ENCODE measurements at regions not wholly inside any gene's neighbourhood (a gene's known extent, or its start where the extent isn't known, plus 50 kb on each side); places are given as distances from the start of the nearest gene placed in this dataset.

DNA sequence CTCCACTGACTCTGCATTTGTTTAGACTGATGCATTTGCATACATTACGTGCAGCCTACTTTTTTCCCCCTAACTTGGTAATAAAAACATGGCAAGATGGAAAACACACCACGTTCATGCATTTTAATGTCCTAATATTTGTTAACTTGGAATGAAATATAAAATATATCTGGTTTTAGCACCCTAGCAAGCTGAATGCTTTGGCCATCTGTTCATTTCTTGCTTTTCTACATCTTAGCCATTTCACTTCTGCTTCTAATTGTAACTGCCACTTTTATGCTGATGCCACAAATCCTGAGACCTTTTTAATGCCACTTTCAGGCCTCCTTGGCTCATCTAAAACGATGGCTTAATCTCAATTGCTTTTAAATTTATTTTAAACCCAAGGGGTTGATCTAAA lies 177.7 kb upstream of the RASSF8 start:
- DNase-seq (ENCODE audit: insufficient read length, low spot score) (no peak), FAIRE-seq (no peak)
- TF ChIP-seq, protein P1, sequence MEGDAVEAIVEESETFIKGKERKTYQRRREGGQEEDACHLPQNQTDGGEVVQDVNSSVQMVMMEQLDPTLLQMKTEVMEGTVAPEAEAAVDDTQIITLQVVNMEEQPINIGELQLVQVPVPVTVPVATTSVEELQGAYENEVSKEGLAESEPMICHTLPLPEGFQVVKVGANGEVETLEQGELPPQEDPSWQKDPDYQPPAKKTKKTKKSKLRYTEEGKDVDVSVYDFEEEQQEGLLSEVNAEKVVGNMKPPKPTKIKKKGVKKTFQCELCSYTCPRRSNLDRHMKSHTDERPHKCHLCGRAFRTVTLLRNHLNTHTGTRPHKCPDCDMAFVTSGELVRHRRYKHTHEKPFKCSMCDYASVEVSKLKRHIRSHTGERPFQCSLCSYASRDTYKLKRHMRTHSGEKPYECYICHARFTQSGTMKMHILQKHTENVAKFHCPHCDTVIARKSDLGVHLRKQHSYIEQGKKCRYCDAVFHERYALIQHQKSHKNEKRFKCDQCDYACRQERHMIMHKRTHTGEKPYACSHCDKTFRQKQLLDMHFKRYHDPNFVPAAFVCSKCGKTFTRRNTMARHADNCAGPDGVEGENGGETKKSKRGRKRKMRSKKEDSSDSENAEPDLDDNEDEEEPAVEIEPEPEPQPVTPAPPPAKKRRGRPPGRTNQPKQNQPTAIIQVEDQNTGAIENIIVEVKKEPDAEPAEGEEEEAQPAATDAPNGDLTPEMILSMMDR (IDR thresholded peaks at IDR 0.05; ENCODE audit: insufficient read depth, missing control alignments): no peak

DNA sequence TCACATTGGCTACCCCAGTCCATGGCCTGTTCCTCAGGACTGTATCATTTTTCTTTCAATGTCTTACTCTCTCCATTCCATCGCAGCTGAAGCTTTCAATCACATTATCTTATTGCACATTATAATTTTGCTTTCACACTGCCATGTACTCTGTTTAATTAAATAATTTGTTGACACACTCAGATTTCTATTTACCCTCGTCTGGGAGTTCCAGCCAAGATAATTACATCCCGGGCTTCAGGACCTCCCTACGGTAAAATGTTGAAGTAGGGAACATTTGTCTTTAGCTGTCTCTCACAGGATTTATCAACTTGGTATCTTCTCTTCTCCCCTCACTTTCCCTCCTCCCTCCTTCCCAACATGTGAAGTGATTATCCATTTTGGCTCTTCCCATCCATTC lies 177.2 kb upstream of the RASSF8 start:
- FAIRE-seq: no peak
- TF ChIP-seq, protein P1 (IDR thresholded peaks at IDR 0.05; ENCODE audit: insufficient read depth, missing control alignments): no peak
- DNase-seq (ENCODE audit: insufficient read length, low spot score): no peak

DNA sequence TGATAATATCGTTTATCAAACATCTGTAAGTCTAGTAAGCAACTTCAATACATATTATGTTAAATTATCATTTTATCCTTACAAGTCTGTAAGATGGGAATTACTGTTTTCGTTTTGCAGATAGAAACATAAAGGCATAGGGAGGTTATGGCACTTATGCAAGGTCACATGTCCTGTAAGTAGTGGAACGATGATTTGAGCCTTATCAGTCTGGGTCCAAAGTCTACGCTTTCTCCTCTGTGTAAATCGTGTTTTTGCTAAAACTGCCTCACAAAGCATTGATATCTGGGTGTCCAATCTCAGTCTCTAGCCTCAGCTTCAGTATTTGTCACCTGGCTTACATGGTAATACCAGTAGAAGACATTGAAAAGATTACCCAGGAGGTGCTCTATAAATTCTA lies 174.9 kb upstream of the RASSF8 start:
- TF ChIP-seq, protein P1 (IDR thresholded peaks at IDR 0.05; ENCODE audit: insufficient read depth, missing control alignments): no peak
- no peak for DNase-seq (ENCODE audit: insufficient read length, low spot score)
- FAIRE-seq: no peak

DNA sequence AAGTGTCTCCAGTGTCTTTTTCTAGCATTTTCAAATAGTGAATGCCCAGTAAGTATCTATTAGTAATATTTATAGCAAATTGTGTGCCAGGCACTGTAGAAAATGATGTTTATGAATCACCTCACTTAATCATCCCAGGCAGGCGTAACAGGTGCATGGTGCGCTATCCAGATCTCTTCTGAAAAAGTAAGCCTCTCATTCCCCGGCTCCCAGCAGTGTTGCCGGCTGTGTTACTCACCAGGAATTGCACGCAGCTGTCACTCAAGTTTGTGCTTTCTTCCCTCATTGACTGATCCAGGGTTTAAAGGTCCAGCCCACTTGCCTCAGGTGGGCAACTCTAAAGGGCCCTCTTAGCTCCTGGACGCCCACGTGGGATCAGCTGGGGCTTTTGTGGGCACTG lies 173.8 kb upstream of the RASSF8 start:
- TF ChIP-seq, protein P1 (IDR thresholded peaks at IDR 0.05; ENCODE audit: insufficient read depth, missing control alignments): no peak
- DNase-seq (ENCODE audit: insufficient read length, low spot score): no peak
- FAIRE-seq: no peak

DNA sequence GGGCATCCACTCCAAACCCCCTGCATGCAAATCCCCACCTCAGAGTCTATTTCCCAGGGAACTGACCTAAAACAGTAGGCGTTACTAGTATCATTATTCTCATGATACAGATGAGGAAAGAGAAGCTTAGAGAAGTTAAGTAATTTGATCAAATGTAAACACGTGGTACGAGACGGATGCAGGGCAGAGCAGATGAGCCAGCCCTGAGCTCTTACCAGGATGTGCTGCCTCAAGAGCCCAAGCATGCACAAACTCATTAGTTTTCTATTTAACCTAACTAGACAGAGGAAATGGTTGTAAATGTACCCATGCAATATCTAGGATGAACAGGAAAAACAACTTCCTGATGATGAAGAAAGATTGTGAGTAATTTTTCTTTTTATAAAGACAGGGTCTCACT lies 173.3 kb upstream of the RASSF8 start:
- no peak for DNase-seq (ENCODE audit: insufficient read length, low spot score)
- no peak for FAIRE-seq
- TF ChIP-seq, protein P1 (IDR thresholded peaks at IDR 0.05; ENCODE audit: insufficient read depth, missing control alignments): no peak

DNA sequence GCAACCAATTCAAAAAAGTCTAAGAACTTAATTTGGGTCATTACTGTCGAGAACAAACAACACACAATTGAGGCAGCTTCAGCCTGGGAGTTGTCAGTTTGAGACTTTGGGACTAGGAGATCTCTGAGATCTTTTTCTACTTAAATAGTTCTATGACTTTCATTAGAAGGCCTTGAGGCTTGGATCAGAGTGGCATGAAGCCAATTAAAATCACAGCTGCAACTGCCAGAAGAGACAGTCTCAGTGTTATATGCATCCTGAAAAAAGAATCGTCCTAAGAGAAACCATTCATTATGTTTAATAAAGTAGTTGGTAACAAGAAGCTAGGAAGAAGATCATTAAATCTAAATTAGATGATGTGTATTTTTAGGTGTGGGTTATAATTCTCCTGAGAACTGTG lies 170.8 kb upstream of the RASSF8 start:
- DNase-seq (ENCODE audit: insufficient read length, low spot score): no peak
- FAIRE-seq: no peak
- TF ChIP-seq, protein P1 (IDR thresholded peaks at IDR 0.05; ENCODE audit: insufficient read depth, missing control alignments): no peak

DNA sequence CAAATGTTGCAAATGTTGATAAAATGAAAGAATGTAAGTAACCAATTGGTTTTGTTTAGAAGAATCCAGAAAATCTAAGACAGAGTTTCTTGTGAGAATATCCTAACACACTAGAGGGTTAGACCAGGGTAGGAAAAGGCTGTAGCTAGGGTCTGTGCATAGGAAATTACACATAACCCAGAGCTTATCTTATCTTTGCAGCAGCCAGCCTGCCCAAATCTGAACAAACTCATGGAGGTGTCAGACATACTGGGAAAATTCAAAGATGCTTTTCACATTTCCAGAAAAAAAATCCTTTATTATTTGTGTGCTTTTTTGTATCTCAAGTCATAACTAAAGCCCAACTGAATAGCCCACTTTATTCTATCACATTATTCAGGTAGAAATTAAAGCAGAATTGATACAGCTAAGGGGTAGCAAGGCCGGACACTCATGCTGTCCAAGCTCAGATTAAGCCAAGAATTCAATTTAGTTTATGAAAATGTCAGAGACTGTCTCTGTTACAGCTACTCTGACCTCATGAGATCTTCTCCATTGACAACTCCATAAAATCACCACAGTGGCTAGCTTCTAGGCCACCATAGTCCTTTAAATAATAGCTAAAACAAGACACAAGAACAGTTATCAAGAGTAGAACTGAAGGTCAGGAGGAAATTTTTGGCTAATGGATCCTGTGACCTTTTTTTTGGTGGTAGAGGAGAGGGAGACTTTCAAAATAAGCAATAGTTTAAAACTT lies 169.6 kb upstream of the RASSF8 start:
- FAIRE-seq (no peak), DNase-seq (ENCODE audit: insufficient read length, low spot score) (no peak)
- TF ChIP-seq, protein P1 (IDR thresholded peaks at IDR 0.05; ENCODE audit: insufficient read depth, missing control alignments): no peak
